Caki2 (cell line): ENCODE measurements at regions not wholly inside any gene's neighbourhood (a gene's known extent, or its start where the extent isn't known, plus 50 kb on each side); places are given as distances from the start of the nearest gene placed in this dataset.
"Not testable (repeated sequence)": the region's sequence is repeated elsewhere in the genome, so short reads cannot be mapped to it uniquely, and the experiment has no call there.

Source experiments
- DNase-seq: peaks from one replicate; pipeline ENCODE4 v3.0.0-alpha.2; 2015; ENCODE audit warnings: low read depth
- in situ Hi-C: cut with HindIII; loops from 2 replicates; pipeline ENCODE4 v1.10.0; 2016; ENCODE audit warnings: low sequenced_read_pairs, low pct_unique_long_range_greater_than_20kb, mixed read lengths

DNA sequence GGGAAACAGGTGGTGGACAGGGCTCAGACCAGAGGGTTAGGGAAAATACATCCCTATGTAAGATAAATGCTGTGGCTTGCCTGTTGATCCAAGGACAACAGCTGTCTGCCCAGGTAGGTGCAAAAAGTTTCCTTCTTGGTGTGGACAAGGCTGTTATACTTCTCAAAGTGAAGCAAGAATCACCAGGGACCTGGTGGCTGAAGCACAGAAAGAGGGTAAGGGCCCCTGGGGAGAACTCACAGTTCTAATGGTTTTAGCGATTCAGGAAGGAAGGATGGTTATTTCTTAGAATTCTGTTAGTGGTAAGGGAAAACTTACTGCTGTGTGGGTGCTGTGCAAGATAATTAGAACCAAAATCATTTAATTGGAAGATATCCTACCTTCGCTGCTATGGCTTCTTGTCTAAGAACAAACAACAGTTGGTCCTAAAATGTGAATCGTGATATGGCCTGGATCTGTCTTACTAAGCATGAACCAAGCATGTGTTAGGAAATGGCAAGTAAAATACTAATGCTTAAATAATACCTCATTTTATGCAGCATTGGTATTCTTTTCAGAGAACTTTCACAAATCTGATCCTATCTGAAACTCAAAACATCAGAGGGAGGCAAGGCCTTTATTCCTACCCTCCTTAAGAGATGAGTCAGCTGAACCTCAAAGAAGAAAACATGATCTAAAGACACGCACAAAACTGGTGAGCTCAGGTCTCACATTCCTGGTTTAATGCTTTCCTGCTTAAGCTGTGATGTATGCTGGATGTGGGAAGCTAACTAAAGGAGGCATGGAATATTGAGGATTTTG, 159.2 kb upstream of the THUMPD2 start:
- in situ Hi-C loops, result no loop called here
- no peak for DNase-seq

DNA sequence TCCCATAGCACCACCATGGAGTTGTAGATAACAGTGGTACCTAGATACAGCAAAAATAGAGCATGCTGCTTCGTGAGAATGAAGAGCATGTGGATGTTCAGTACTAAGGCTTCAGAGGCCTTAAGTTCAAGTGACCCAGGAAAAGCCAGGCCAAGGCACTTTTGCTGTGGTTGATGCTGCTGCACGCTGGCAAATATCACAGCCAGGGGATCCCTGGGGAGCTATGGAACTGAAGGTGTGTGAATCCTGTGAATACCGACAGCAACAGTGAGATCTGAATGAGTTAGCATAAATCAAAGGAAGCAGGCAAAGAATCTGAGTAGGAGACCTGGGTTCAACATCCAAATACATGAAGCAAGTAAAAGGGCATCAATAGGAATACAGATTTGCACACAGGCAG, 158.6 kb upstream of the THUMPD2 start:
- in situ Hi-C loops, result no loop called here

DNA sequence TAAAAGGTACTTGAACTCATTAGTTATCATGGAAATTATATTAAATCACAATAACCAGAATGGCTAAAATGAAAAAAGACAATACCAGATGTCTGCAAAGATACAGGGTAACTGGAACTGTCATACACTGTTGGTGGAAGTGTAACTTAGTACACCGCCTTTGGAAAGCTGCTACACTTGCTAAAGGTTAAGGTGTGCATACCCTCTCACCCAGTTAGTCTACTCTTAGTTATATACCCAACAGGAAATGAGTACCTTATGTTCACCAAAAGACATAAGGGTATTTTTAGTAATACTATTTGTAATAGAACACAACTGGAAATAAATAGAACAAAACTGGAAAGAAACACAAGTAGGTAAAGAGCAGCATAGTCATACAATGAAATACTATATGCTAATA, 155.8 kb upstream of the THUMPD2 start:
- DNase-seq, result no peak
- in situ Hi-C loops, result no loop called here

More for the DNA sequence above, 158.6 kb upstream of the THUMPD2 start:
- DNase-seq, result no peak

DNA sequence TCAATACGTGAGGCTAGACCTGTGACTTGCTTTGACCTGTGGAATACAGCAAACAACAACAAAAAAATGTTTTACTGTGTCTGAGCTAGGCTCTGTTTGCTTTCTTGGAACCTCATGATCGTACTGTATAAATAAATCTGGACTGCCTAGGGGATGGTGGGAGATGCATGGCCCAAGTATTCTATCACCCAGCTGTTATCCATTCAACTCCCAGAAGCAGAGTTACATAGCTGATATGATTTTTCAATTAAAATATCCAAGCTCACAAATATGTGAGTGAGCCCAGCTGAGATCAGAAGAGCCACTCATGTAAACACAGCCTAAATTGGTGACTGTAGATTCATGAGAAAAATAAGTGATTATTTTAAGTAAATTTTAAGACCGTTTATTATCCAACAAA, 154.1 kb upstream of the THUMPD2 start:
- in situ Hi-C loops, result no loop called here
- no peak for DNase-seq

DNA sequence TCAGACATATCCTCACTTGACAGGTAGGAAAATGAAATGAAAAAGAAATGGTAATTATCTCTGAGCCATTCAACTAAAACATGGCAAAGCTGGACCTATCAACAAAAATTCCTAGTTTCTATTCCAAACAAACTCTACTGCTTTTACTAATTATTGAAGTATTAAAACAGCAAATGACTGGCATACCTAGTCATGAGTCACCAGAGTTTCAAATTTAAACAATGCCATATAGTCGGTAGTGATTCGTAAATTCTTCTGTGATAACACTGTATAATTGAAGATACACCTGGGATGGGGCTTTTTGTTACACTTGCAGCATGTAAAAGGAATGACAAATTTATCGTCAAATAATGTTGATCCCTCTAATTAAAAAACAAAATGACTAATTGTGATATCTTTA, 153.1 kb upstream of the THUMPD2 start:
- in situ Hi-C loops, result no loop called here
- no peak for DNase-seq

DNA sequence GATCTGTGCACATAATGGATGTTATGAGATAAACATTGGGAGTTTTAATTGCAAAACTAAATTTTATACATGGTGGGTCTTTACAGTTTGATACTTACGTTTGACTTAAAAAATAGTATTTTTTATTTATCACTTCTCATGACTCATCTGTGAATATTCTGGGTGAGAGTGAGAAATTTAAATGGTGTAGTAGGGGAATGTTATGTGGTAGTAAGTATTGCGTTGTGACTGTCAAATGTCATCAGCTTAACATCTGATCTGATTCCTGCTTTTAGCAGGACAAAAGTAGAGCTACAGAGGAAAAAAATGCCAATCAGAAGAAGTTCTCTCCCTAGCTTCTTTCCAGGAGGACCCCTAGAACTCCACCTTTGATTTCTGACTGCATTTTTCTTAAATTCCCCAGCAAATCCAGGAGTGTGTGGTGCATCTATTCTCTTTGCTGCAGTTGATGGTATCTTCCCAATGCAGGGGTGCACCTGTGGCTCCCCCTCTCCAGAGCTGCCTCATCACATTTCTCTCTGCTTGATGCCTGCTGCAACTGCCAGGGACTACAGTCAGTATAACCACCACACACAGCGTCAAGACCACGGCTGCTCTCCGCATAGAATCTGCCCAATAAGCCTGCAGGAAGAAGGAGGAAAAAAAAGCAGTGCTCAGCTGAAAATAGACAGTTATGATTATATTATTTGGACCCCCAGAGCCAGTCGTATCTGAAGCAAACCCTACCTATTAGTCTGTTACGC, 151.3 kb upstream of the THUMPD2 start:
- in situ Hi-C loops, result no loop called here
- no peak for DNase-seq

DNA sequence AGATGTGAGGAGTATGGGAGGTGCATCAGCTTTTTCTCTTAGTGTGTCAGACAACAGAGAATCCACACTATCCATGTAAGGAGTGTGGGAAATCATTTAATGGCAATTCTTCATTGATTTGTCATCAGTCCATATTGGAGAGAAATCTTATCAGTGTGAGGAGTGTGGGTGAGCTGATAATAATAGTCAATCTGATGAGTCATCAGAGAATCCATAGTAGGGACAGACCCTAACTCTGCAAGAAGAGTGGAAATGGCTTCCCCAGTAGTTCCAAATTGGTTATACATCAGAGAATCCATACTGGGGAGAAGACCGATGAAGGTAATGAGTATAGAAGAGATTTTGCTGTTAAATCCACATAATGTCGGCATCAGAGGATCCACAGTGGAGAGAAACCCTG, 150.5 kb upstream of the THUMPD2 start:
- in situ Hi-C loops, result no loop called here
- DNase-seq, result no peak

DNA sequence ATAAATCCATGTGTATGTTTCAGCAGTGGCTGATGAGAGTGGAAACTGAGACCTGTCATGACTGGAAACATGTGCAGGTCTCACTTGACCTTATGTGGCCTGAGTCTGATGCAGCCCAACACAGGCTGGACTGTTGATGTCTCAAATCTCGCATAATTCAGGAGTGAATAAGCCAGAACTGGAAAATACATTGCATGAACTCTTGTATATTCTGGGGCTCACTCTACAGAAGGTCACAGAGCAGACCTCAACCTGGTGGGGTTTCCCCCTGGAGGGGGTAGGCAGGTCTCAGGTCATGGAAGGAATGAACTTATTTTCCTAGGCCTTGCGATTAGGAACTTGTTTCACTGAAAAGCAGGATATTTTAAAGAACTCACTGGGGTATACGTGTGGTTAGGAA, 146.3 kb upstream of the THUMPD2 start:
- in situ Hi-C loops, result no loop called here
- no peak for DNase-seq

DNA sequence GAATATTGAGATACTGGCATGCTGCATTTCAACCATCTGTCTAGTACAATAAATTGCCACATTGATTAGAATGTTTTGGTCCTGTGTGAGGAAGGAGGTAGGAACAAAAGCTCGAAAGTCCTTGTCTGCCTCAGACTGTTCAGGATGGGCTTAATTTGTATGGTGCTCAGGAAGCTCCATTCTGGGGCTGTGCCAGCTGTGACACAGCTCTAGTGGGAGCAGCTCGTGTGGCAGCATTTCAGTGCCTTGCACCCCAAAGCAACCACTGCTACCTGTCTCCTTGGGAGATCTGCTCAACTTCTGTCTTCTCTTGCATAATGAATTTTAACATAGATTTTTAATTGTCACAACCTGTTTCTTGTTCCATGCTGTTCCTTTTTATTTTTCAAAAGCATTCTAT, 144.4 kb upstream of the THUMPD2 start:
- no peak for DNase-seq
- in situ Hi-C loops, result no loop called here

DNA sequence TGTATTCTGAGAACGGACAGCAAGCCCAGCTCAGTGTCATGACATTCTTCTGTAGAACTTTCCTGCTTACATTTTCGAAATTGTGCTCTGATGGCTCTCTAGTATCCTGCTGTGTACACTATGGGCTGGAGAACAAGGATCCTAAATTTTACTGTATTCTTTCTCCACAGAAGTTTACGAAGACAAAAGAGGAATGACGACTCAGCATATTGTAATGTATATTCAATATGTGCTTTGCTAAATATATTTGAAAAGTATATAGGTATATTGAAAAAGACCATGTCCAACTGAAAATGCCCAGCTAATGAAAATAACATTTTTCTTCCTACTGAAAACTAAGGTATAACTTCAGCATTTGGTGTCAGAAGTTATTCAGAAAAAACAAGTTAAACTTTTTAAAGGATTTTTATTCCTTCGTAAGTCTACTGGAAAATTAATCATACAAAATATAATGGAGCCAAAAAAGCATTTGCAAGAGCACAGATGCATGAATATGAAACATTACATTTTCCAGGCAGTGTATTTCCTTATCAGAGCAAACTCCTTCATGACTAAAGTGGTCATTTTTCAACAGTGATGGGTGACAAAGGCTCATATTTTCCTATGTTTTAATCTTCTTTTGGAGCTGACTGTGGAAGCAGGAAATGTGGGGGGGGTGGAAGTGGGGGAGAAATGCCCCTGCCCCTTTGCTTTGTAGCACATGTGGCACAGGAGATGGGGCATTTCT, 143.8 kb upstream of the THUMPD2 start:
- DNase-seq, result no peak
- in situ Hi-C loops, result no loop called here

DNA sequence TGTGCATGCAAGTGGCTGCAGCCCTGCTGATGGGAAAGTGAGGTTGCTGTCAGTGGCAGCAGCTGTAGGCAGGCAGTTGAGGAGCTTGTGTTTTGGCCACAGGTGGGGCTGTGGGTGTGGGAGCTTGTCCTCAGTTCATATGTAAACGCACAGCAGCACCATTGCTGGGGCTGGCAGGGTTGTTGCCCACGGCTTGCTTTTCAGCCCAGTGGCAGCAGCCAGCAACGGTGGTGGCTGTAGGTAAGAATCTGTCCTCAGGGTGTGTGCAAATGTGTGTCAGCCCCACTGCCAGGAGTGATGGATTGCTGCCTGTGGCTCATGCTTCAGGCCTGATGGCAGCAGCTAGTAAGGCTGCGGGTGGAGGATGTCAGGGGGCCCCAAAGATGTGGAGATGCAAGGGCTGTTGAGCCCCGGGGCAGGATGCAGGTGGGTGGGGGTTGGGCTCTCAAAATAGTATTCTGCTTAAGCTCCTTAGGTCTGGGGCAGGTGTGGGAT, 141.3 kb upstream of the THUMPD2 start:
- DNase-seq, result no peak
- in situ Hi-C loops, result no loop called here

DNA sequence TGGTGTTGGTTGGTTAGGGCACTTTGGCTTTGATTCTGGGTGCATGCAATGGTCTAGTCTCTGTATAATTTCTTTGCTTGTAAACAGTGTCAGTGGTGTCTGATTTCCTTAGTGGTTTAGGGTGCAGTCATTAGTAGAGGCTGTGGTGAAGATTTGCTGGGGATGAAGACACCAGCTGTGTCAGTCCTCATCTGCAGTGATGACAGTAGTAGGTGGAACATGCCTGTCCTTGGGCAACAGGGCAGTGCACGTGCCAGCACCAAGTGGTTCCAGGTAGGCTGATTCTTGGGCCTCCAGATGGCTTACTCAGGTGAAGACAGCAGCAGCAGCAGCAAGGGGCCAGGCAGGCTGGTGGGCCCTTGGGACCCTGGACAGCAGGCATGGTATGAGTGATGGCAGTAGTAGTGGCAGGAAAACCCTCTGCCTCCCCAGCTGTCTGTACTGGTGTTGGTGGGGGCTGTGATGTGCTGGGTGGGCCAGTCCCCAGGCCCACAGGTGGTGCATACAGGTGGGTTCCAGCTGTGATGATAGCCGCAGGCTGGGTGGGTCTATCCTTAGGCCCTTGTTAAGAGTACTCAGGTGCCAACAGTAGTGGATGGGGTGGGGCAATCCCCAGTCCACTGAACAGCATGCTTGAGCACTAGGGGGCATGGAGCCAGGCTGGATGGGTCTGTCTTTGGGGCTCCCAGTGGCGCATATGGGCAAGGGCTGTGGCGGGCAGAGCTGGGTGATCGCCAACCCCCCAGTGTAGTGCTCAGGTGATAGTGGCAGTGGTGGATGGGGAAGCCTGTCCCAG, 140.7 kb upstream of the THUMPD2 start:
- in situ Hi-C loops, result no loop called here
- no peak for DNase-seq

DNA sequence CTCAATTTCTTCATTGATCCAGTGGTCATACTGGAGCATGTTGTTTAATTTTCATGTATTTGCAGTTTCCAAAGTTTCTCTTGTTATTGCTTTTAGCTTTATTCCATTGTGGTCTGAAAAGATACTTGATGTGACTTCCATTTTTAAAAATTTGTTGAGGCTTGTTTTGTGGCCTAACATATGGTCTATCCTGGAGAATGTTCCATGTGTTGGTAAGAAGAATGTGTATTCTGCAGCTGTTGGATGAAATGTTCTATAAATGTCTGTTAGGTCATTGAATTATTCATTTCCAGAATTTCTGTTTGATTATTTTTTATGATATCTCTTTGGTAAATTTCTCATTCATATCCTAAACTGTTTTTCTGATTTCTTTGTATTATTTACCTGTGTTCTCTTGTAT, 139.8 kb upstream of the THUMPD2 start:
- in situ Hi-C loops, result no loop called here

DNA sequence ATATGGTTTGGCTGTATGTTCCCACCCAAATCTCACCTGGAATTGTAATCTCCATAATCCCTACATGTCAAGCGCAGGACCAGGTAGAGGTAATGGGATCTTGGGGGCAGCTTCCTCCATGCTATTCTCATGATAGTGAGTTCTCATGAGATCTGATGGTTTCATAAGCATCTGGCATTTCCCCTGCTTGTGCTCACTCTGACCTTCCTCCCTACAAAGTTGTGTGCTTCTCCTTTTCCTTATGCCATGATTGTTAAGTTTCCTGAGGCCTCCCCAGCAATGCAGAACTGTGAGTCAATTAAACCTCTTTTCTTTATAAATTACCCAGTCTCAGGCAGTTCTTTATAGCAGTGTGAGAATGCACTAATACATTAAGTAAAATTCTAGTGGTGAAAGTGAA, 138.3 kb upstream of the THUMPD2 start:
- in situ Hi-C loops, DNase-seq: not testable (repeated sequence)

More for the DNA sequence above, 139.8 kb upstream of the THUMPD2 start:
- no peak for DNase-seq

DNA sequence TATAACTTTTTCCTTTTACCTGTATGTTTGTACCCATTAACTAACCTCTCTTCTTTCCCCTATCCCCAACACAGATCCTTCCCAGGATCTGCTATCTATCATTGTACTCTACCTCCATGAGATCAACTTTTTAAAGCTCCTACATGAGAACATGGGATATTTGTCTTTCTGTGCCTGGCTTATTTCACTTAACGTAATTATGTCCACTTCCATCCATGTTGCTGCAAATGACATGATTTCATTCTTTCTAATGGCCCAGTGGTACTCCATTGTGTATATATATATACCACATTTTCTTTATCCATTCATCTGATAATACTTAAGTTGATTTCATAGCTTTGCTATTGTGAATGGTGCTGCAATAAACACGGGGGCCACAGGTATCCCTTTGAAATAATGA, 135.9 kb upstream of the THUMPD2 start:
- in situ Hi-C loops, result no loop called here
- DNase-seq, result no peak

DNA sequence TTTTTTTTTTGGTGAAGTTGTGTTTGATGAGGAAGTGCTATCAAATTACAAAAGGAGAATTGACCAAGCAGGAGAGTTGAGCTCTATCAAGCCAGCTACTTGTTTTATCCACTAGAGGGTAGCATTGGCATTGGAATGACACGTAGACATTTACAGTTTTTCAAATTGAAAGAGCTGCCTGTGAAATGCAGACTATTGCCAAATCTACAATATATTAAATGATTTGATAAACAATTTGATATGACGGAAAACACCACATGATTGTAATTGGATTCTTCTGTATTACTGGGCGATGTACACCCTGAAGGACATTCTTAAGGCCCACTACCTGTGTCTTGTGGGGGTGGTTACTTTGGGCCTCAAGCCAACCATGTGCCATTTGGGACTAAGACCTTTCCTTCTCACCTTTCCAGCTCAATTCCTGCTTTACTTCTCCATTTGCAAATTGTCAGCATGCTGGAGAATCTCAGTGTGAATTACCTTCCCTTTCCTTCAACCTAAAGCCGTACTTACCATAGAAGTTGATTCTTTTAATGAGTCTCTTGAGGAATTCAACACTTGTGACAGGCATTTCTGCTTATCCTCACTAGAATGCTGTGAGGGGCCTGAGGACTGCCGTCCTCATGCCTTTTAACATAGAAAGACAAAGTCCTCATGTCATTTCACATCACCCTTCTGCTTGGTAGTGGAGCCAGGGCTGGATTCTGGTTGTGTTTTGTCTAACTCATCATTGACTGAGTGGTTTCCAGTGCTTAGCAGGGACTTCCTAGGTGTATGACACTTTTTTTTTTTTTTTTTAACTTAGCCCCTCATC, 134.8 kb upstream of the THUMPD2 start:
- peak; percentile 44 for DNase-seq
- in situ Hi-C loops, result no loop called here

DNA sequence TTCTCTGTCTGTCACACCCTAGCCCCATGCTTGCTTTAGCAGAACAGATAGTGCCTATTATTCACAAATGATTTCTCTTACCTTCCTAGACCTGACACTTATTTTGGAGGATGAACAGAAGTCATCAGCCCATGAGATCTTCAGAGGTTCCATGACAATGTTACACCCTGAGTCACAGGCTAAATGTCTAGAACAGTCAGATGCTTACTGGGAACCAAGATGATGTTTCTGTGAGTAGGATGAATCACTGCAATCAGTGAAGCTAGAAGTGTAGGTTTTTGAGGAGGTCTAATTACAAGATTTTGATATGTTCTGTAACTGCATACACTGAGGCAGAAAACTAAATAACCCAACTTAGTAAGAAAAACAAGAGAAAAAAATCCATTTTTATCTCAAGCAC, 123.0 kb upstream of the THUMPD2 start:
- peak; percentile 8 for DNase-seq
- in situ Hi-C loops, result no loop called here

DNA sequence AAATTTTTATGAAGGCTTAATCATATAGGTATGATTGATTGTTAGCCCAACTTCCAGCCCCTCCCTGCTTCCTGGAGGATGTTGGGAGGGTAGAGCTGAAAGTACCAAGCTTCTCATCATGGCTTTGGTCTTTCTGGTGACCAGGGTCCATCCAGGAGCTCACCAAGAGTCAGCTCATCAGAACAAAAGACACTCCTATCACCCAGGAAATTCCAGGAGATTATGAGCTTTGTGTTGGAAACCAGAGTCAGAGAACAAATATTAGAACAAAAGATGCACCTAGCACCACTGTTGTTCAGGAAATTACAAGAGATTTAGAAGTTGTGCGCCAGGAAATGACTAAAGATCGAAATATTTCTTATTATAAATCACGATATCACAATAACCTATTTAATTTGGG, 119.9 kb upstream of the THUMPD2 start:
- in situ Hi-C loops, result no loop called here
- DNase-seq, result no peak
